GM21447 (cell line): ENCODE measurements at regions not wholly inside any gene's neighbourhood (a gene's known extent, or its start where the extent isn't known, plus 50 kb on each side); places are given as distances from the start of the nearest gene placed in this dataset.

Experiments used
- ATAC-seq: cut with Tn5 transposase; IDR thresholded peaks from one replicate; pipeline ENCODE4 v1.9.1; 2021; ENCODE audit not compliant: unreplicated experiment

DNA sequence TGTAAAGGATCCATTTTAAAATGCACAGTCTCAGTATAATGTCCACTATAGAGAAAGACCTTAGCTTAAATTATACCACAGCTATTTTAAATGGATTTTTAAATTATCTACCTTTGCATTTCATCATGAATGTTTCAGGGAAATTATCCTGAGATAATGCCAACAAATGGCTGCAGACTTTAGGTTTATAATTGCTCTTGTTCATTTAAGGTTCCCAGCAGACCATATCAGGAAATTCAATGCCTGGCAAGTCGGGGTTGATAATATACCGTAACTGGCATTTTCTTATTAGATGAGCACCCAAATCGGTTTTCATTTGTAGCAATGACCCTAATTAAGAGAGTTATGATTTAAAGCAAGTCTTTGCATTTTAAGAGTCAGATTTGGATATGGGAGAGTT lies 227.1 kb upstream of the ARRDC4 start:
- ATAC-seq: no peak

- ATAC-seq: no peak
Measured at GRCh38 chr15:97736748-97737147, 223.8 kb upstream of the ARRDC4 start.

- ATAC-seq: peak; percentile 85
Measured at GRCh38 chr15:97745481-97746071, 214.9 kb upstream of the ARRDC4 start.

GRCh38 chr15:97747342-97747741 lies 213.2 kb upstream of the ARRDC4 start:
- no peak for ATAC-seq

DNA sequence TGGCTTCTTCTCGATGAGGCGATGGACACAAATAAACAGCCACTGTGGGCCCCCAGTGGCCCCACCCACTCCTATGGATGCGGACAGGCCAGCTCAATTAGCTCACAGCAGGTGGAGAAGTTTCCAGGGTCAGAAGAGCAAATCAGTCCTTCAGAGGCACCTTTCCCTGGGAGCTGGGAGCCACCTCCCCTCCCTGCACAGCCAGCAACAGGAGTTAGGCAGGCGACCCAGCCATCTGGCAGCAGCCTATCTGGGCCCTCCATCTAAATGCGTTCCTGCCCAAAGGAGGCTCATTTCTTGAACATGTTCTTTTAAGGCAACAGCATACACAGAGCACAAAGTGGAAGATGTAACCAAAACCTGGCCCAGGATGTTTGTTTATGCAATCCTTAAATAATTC lies 211.9 kb upstream of the ARRDC4 start:
- ATAC-seq: no peak

DNA sequence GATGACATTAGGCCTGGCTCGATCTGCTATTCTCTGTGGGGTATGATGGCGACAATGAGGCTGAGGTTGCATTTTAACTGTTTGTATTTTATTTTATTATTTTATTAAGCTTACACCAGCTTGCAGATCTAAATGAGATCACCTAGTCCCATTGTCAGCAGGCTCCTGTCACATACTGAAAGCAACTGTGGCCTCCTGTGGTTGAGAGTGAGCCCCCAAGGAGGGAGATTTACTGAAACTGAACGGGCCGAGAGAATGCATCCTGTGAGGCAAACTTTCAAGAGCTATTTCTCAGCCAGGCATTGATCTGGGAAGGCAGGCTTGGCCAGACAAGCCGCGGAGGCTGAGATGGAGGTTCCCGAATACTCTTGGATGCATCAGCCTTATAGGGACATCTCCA lies 210.4 kb upstream of the ARRDC4 start:
- no peak for ATAC-seq

- ATAC-seq: no peak
Measured at GRCh38 chr15:97755726-97756125, 204.8 kb upstream of the ARRDC4 start.

- no peak for ATAC-seq
Measured at GRCh38 chr15:97759363-97759762, 201.1 kb upstream of the ARRDC4 start.

- ATAC-seq: no peak
Measured at GRCh38 chr15:97761110-97761509, 199.4 kb upstream of the ARRDC4 start.

- ATAC-seq: no peak
Measured at GRCh38 chr15:97783240-97783639, 177.3 kb upstream of the ARRDC4 start.

DNA sequence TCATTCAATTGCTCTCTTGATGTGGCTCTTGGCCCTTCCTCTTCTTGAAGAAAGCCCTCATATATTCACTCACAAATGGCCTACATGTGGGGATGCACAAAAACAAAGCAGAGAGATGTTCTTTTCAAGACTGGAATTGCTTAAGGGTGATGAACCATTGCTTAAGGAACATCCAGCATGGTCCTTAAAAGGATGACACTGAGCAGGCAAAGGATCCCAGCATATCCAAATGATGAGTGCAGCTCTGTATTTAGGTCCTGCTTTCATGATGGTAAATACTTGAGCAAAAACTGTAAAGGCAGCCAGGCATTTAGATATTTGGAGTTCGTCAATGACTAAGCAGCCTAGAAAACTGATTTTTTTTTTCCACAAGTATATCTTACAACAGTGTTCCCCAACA lies 173.8 kb upstream of the ARRDC4 start:
- no peak for ATAC-seq

DNA sequence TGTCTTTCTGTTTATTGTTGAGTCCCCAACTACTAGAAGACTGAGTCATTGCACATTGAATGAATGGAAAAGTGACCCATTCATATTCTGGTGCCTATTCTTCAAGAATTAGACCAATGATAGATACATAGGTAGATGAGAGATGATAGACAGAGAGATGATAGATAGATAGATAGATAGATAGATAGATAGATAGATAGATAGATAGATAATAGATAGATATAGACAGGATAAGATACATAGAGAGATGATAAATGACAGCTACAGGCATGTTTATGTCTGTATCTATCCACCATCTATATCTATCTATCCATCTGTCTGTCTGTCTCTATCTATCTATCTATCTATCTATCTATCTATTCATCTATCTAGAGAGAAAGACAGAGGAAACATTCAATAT lies 170.3 kb upstream of the ARRDC4 start:
- no peak for ATAC-seq

GRCh38 chr15:97791824-97792792 lies 168.4 kb upstream of the ARRDC4 start:
- ATAC-seq: no peak

- ATAC-seq: no peak
Measured at GRCh38 chr15:97804950-97805349, 155.6 kb upstream of the ARRDC4 start.

- no peak for ATAC-seq
Measured at GRCh38 chr15:97806766-97807165, 153.7 kb upstream of the ARRDC4 start.

DNA sequence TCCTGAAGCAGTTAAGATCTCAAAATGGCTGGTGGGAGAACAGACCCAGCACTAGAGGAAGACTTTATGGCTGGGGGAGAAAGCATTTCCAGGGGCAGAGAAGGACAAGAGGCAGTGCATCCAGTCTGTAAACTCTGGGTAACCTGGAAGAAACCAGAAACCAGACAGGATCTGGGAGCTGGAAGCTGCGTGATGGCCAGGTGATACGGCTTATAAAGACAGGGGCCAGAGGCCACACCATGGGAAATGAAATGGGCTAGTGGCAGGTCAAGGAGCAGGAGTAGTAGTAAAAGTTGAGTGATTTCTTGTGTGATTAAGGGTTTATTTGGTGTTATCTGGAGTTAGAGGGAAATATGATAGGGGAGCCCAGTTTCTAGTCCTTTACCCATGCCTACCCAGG lies 144.7 kb upstream of the ARRDC4 start:
- ATAC-seq: no peak

GRCh38 chr15:97817276-97817890 lies 143.1 kb upstream of the ARRDC4 start:
- no peak for ATAC-seq

- ATAC-seq: no peak
Measured at GRCh38 chr15:97836003-97836402, 124.5 kb upstream of the ARRDC4 start.

- no peak for ATAC-seq
Measured at GRCh38 chr15:97837896-97838295, 122.6 kb upstream of the ARRDC4 start.

DNA sequence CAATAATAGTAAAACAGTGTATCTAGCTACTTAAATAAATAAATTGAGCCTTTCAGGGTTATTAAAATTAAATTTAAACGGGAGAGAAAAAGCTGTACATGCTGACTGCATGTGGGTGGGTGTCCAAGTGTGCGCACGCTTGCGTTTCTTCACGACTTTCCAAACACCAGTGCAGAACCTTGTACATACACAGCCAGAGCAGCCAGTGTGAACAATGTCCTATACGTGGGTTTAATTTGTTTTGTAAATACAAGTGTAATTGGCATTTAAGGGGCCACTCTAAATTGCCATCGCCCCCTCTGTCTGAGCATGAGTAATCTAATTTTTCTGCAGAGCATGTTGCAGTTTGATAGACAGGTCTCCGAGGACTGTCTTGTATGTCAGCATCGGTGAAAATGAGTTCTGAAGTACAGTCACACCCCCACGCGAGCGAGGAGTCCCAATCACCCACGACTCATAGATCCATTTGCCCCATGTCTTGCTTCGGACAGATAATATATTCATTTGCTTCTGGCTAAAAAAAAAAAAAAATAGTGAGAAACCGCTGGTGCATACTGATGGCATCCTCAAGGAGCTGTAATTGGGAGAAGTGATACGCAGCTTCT lies 121.8 kb upstream of the ARRDC4 start:
- ATAC-seq: no peak

DNA sequence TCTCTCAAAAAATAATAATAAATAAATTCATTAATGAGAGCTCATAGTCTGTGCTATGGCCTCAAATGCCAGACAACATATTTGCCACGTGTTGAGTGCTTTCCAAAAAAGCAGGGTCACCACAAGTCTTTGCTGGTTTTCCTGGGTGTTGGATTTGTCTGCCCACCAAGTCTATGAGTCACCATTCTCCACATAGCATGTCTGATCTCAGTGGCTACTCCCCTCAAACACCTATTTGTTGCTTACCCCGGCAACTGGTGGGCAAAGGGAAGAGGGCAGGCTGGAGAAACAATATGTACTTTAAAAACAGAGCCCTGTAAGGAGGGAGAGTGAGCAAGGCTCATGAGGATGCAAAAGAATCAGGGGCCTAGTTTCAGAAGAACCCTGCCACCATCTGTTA lies 120.0 kb upstream of the ARRDC4 start:
- no peak for ATAC-seq

GRCh38 chr15:97841558-97841957 lies 118.9 kb upstream of the ARRDC4 start:
- no peak for ATAC-seq
